ENCODE measurements at regions not wholly inside any gene's neighbourhood (a gene's known extent, or its start where the extent isn't known, plus 50 kb on each side); places are given as distances from the start of the nearest gene placed in this dataset.

DNA sequence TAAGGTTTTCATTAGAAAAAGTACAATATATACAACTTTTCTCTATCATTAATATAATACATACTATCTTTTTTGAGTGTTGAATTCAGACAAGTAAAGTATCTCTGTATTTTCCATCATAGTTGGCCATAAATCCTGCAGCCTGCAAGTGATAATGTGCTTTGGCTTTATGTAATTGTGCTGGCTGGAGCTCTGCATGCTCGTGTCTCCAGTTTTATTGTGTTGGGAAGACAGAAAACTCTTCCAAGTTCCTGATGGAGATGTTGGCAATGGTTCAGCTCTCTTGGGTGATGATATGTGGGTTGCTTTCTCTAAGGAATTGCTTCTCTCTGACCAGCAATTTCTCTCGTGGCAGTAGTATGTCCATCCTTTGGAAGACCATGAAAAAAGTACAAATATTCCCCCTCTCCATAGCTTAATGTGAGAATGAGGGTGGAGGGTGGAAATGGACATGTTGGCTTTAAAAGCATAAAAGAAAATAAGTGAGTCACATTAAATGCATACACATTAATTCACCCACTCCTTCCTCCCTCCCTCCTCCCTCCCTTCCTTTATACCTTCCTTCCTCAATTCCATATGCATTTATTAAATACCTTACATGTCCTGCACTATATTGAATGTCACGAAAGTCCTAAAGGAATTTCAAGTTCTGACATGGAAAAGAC, 344.2 kb downstream of the MTX2 start:
- TF ChIP-seq, protein P1, sequence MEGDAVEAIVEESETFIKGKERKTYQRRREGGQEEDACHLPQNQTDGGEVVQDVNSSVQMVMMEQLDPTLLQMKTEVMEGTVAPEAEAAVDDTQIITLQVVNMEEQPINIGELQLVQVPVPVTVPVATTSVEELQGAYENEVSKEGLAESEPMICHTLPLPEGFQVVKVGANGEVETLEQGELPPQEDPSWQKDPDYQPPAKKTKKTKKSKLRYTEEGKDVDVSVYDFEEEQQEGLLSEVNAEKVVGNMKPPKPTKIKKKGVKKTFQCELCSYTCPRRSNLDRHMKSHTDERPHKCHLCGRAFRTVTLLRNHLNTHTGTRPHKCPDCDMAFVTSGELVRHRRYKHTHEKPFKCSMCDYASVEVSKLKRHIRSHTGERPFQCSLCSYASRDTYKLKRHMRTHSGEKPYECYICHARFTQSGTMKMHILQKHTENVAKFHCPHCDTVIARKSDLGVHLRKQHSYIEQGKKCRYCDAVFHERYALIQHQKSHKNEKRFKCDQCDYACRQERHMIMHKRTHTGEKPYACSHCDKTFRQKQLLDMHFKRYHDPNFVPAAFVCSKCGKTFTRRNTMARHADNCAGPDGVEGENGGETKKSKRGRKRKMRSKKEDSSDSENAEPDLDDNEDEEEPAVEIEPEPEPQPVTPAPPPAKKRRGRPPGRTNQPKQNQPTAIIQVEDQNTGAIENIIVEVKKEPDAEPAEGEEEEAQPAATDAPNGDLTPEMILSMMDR (IDR thresholded peaks at IDR 0.05) = no peak
- TF ChIP-seq POLR2A (IDR thresholded peaks at IDR 0.05) = no peak

All from Peyer's patch (tissue), 4 donors.